Neural cell (in vitro differentiated cells): ENCODE measurements at regions not wholly inside any gene's neighbourhood (a gene's known extent, or its start where the extent isn't known, plus 50 kb on each side); places are given as distances from the start of the nearest gene placed in this dataset.

ENCODE experiments used
- H2AFZ ChIP-seq: fragments of 200-600, 300-800 bp; sonication (generic), shearing (Covaris generic); 2 replicates; pipeline ENCODE4 v1.6.0; 2014; ENCODE audit warnings: low read depth, mild to moderate bottlenecking, antibody characterized with exemption, low read length, moderate library complexity
- H3F3A ChIP-seq: fragments of 200-600 bp; shearing (Covaris generic); 2 replicates; pipeline ENCODE4 v1.6.1; 2016; ENCODE audit warnings: mild to moderate bottlenecking, moderate library complexity, mixed read lengths, antibody characterized with exemption, low read length; ENCODE audit not compliant: insufficient read depth, poor library complexity, severe bottlenecking
- H3K27ac ChIP-seq: fragments of 200-600, 300-800 bp; sonication (generic), shearing (Covaris generic); 2 replicates; pipeline ENCODE4 v1.5.1; 2014; ENCODE audit warnings: mild to moderate bottlenecking, low read length, moderate library complexity
- H3K27me3 ChIP-seq: fragments of 300-800, 200-600 bp; sonication (generic), shearing (Covaris generic); 2 replicates; pipeline ENCODE4 v1.6.0; 2014; ENCODE audit warnings: mild to moderate bottlenecking, low read depth, low read length, moderate library complexity; ENCODE audit not compliant: insufficient read depth
- H3K36me3 ChIP-seq: fragments of 300-800, 200-600 bp; sonication (generic), shearing (Covaris generic); 2 replicates; pipeline ENCODE4 v1.5.1; 2014; ENCODE audit warnings: mild to moderate bottlenecking, antibody characterized with exemption, low read length, moderate library complexity; ENCODE audit not compliant: insufficient read depth
- H3K4me2 ChIP-seq: fragments of 300-800, 200-600 bp; sonication (generic), shearing (Covaris generic); 2 replicates; pipeline ENCODE4 v1.6.0; 2014; ENCODE audit warnings: mild to moderate bottlenecking, low read length
- H3K4me3 ChIP-seq: fragments of 300-800, 200-600 bp; sonication (generic), shearing (Covaris generic); 2 replicates; pipeline ENCODE4 v1.5.1; 2014; ENCODE audit warnings: mild to moderate bottlenecking, low read length, moderate library complexity
- H3K79me2 ChIP-seq: fragments of 200-600 bp; shearing (Covaris generic); replicated peaks from 2 replicates; pipeline ENCODE4 v1.6.0; 2014; ENCODE audit warnings: mild to moderate bottlenecking, low read length, moderate library complexity; ENCODE audit not compliant: insufficient read depth
- H3K9ac ChIP-seq: fragments of 300-800, 200-600 bp; sonication (generic), shearing (Covaris generic); 2 replicates; pipeline ENCODE4 v1.6.1; 2016; ENCODE audit warnings: mild to moderate bottlenecking, low read length, mixed read lengths
- H3K9me2 ChIP-seq: fragments of 200-600 bp; shearing (Covaris generic); 2 replicates; pipeline ENCODE4 v1.6.1; 2016; ENCODE audit warnings: mild to moderate bottlenecking, low read length, mixed read lengths; ENCODE audit not compliant: insufficient read depth
- H3K9me3 ChIP-seq: fragments of 200-600, 300-800 bp; sonication (generic), shearing (Covaris generic); 2 replicates; pipeline ENCODE4 v1.6.1; 2016; ENCODE audit warnings: mild to moderate bottlenecking, mixed run types, low read length, moderate library complexity, mixed read lengths
- H4K20me1 ChIP-seq: fragments of 200-600 bp; shearing (Covaris generic); 2 replicates; pipeline ENCODE4 v1.6.1; 2016; ENCODE audit warnings: mild to moderate bottlenecking, mixed run types; ENCODE audit not compliant: insufficient read depth
- CTCF ChIP-seq: fragments of 450-650 bp; IDR thresholded peaks from 2 replicates; pipeline ENCODE4 v1.5.1; 2014; ENCODE audit warnings: antibody characterized with exemption, mild to moderate bottlenecking, moderate library complexity; ENCODE audit not compliant: poor library complexity, severe bottlenecking
- EP300 ChIP-seq: fragments of 450-650 bp; conservative IDR thresholded peaks from 2 replicates; pipeline ENCODE4 v1.6.1; 2014; ENCODE audit warnings: antibody characterized with exemption, mild to moderate bottlenecking, moderate library complexity; ENCODE audit not compliant: poor library complexity, severe bottlenecking
- EZH2 ChIP-seq: fragments of 200-600, 300-800 bp; shearing (Covaris generic), sonication (generic); IDR thresholded peaks from 2 replicates; pipeline ENCODE4 v1.6.1; 2014; ENCODE audit warnings: antibody characterized with exemption, low read length, borderline replicate concordance, mild to moderate bottlenecking; ENCODE audit not compliant: insufficient read depth, poor library complexity, severe bottlenecking
- MXI1 ChIP-seq: fragments of 450-650 bp; conservative IDR thresholded peaks from 2 replicates; pipeline ENCODE4 v1.6.1; 2014; ENCODE audit warnings: antibody characterized with exemption, mild to moderate bottlenecking; ENCODE audit not compliant: poor library complexity, severe bottlenecking
- POLR2AphosphoS5 ChIP-seq: IDR thresholded peaks from 2 replicates; pipeline ENCODE4 v1.6.1; 2012
- RAD21 ChIP-seq: fragments of 450-650 bp; conservative IDR thresholded peaks from 2 replicates; pipeline ENCODE4 v1.6.1; 2014; ENCODE audit warnings: antibody characterized with exemption, mild to moderate bottlenecking, moderate library complexity
- REST ChIP-seq: IDR thresholded peaks from 2 replicates; pipeline ENCODE4 v1.6.1; 2012; ENCODE audit warnings: borderline replicate concordance
- SMC3 ChIP-seq: fragments of 450-650 bp; conservative IDR thresholded peaks from 2 replicates; pipeline ENCODE4 v1.6.1; 2014; ENCODE audit warnings: antibody characterized with exemption, mild to moderate bottlenecking, moderate library complexity; ENCODE audit not compliant: poor library complexity
- TAF1 ChIP-seq: IDR thresholded peaks from 2 replicates; pipeline ENCODE4 v1.6.1; 2012; ENCODE audit warnings: low read depth

DNA sequence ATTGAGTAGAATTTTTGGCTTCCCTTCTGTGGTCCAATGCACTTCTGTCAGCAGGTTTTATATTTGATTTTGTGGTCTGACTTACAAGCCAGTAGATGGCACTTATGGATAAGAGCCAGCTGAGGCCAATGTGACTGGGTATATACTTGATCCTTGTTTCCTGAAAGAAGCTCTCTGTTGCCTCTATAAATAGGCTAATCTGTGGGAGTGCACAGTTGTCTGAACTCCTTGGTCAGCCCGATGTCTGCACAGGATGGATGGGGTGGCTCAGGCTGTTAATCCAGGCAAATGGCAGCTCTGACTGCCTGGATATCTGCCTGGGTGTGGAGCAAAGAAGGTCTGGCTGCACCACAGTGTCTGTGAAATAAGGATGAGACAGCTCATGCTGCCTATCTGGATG lies 1183.7 kb upstream of the PRMT6 start:
- H3K27me3 ChIP-seq, result no peaks in the 10 kb centered on the region
- H2AFZ ChIP-seq, result no peak overlapping the region
- H3K27ac ChIP-seq, result no peak overlapping the region
- H3F3A ChIP-seq, result no peaks in the 10 kb centered on the region
- no peak overlapping the region for H3K4me2 ChIP-seq
- no peaks in the 10 kb centered on the region for H3K79me2 ChIP-seq
- no peaks in the 10 kb centered on the region for H3K9me2 ChIP-seq
- no peaks in the 10 kb centered on the region for H4K20me1 ChIP-seq
- H3K9me3 ChIP-seq, result no peaks in the 10 kb centered on the region
- no peaks in the 10 kb centered on the region for H3K36me3 ChIP-seq
- H3K4me3 ChIP-seq, result no peak overlapping the region
- H3K9ac ChIP-seq, result no peak overlapping the region
- no peak for TF ChIP-seq RAD21
- no peak for TF ChIP-seq SMC3
- TF ChIP-seq REST, result no peak
- TF ChIP-seq POLR2AphosphoS5, result no peak
- no peak for TF ChIP-seq EP300
- TF ChIP-seq CTCF, result no peak
- no peak for TF ChIP-seq MXI1
- TF ChIP-seq TAF1, result no peak
- TF ChIP-seq EZH2, result no peak

- no peak overlapping the region for H2AFZ ChIP-seq
- H3K27ac ChIP-seq, result no peak overlapping the region
- H4K20me1 ChIP-seq, result no peaks in the 10 kb centered on the region
- H3K4me3 ChIP-seq, result no peak overlapping the region
- no peaks in the 10 kb centered on the region for H3K9me2 ChIP-seq
- H3K4me2 ChIP-seq, result no peak overlapping the region
- no peaks in the 10 kb centered on the region for H3K9me3 ChIP-seq
- H3K79me2 ChIP-seq, result no peaks in the 10 kb centered on the region
- no peaks in the 10 kb centered on the region for H3F3A ChIP-seq
- no peak for TF ChIP-seq POLR2AphosphoS5
- no peak for TF ChIP-seq RAD21
- TF ChIP-seq REST, result no peak
- no peak for TF ChIP-seq TAF1
- no peak for TF ChIP-seq CTCF
- TF ChIP-seq EP300, result no peak
- no peak for TF ChIP-seq EZH2
- TF ChIP-seq MXI1, result no peak
- TF ChIP-seq SMC3, result no peak
- H3K36me3 ChIP-seq, result no peaks in the 10 kb centered on the region
- H3K27me3 ChIP-seq, result no peaks in the 10 kb centered on the region
- no peak overlapping the region for H3K9ac ChIP-seq
These were observed 1181.9 kb upstream of the PRMT6 start for GRCh38 chr1:105874621-105875020.
